ENCODE measurements at regions not wholly inside any gene's neighbourhood (a gene's known extent, or its start where the extent isn't known, plus 50 kb on each side); places are given as distances from the start of the nearest gene placed in this dataset.

GRCh38 chr6:119517428-119517827 lies 167.9 kb upstream of the MAN1A1 start:
- TF ChIP-seq CTCF (IDR thresholded peaks at IDR 0.05) (no peak), POLR2A (IDR thresholded peaks at IDR 0.05) (no peak)

Measured in body of pancreas (tissue), 4 donors.